ENCODE measurements at regions not wholly inside any gene's neighbourhood (a gene's known extent, or its start where the extent isn't known, plus 50 kb on each side); places are given as distances from the start of the nearest gene placed in this dataset.

DNA sequence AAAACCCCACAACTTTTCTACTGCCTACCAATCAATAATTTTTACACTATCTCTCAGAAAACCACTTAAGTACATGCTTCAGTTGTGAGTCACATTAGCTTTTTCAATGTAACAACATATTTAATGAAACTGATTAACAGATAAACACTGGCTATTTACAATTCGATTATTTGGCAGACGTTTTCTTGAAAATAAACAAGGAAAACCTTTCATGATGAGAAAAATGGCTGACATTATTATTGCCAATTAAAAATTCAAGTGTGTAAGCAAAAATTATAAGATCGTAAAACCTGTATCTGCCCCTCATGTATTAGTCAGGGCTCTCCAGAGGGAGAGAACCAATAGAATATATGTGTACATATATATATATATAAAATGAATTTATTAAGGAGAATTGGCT, 1555.5 kb upstream of the IGFBP7 start:
- Histone ChIP-seq H3K9me3 (ENCODE audit: low read length) (no peaks in the 10 kb centered on the region), H2AFZ (ENCODE audit: low read depth, low read length) (no peak overlapping the region), H3K36me3 (ENCODE audit: insufficient read depth, low read length) (no peaks in the 10 kb centered on the region)

GRCh38 chr4:58658701-58659100, 1548.5 kb upstream of the IGFBP7 start:
- no peaks in the 10 kb centered on the region for H3K36me3 ChIP-seq (ENCODE audit: insufficient read depth, low read length)
- no peak overlapping the region for H2AFZ ChIP-seq (ENCODE audit: low read depth, low read length)
- H3K4me1 ChIP-seq (ENCODE audit: insufficient read depth, low read length), result no peaks in the 10 kb centered on the region
- no peak overlapping the region for H3K4me3 ChIP-seq (ENCODE audit: low read length)
- no peaks in the 10 kb centered on the region for H3K27me3 ChIP-seq (ENCODE audit: insufficient read depth, low read length)
- H3K9me3 ChIP-seq (ENCODE audit: low read length), result no peaks in the 10 kb centered on the region

More for the DNA sequence above, 1555.5 kb upstream of the IGFBP7 start:
- no peak overlapping the region for H3K4me3 ChIP-seq (ENCODE audit: low read length)
- H3K4me1 ChIP-seq (ENCODE audit: insufficient read depth, low read length), result no peaks in the 10 kb centered on the region
- no peaks in the 10 kb centered on the region for H3K27me3 ChIP-seq (ENCODE audit: insufficient read depth, low read length)

- Histone ChIP-seq H3K4me3 (ENCODE audit: low read length) (no peak overlapping the region), H2AFZ (ENCODE audit: low read depth, low read length) (no peak overlapping the region), H3K9me3 (ENCODE audit: low read length) (no peaks in the 10 kb centered on the region), H3K36me3 (ENCODE audit: insufficient read depth, low read length) (no peaks in the 10 kb centered on the region), H3K4me1 (ENCODE audit: insufficient read depth, low read length) (no peaks in the 10 kb centered on the region), H3K27me3 (ENCODE audit: insufficient read depth, low read length) (no peaks in the 10 kb centered on the region)
Measured at GRCh38 chr4:58653251-58653650, 1543.1 kb upstream of the IGFBP7 start.

DNA sequence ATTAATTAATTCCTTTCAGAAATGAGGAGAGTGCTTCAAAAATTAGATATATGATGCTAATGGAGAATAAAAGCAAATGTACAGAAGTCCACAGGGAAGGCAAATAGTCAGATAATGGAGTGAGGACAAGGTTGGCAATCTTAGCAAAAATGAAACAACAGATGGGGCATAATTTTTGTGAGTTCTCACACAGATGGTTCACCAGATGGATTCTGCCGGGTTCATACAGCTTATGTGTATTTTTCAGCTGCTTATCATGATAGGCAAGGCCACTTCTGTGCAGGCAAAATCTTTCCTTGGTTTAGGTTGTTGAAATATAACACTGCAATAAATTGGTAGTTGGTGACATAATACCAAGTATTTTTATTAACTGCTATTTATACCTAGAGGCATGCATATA, 1539.0 kb upstream of the IGFBP7 start:
- Histone ChIP-seq H2AFZ (ENCODE audit: low read depth, low read length) (no peak overlapping the region), H3K9me3 (ENCODE audit: low read length) (no peaks in the 10 kb centered on the region), H3K4me3 (ENCODE audit: low read length) (no peak overlapping the region), H3K27me3 (ENCODE audit: insufficient read depth, low read length) (no peaks in the 10 kb centered on the region), H3K36me3 (ENCODE audit: insufficient read depth, low read length) (no peaks in the 10 kb centered on the region), H3K4me1 (ENCODE audit: insufficient read depth, low read length) (no peaks in the 10 kb centered on the region)

GRCh38 chr4:58646126-58646525, 1535.9 kb upstream of the IGFBP7 start:
- Histone ChIP-seq H3K4me3 (ENCODE audit: low read length) (no peak overlapping the region), H2AFZ (ENCODE audit: low read depth, low read length) (no peak overlapping the region), H3K27me3 (ENCODE audit: insufficient read depth, low read length) (no peaks in the 10 kb centered on the region), H3K4me1 (ENCODE audit: insufficient read depth, low read length) (no peaks in the 10 kb centered on the region), H3K9me3 (ENCODE audit: low read length) (no peaks in the 10 kb centered on the region), H3K36me3 (ENCODE audit: insufficient read depth, low read length) (no peaks in the 10 kb centered on the region)

DNA sequence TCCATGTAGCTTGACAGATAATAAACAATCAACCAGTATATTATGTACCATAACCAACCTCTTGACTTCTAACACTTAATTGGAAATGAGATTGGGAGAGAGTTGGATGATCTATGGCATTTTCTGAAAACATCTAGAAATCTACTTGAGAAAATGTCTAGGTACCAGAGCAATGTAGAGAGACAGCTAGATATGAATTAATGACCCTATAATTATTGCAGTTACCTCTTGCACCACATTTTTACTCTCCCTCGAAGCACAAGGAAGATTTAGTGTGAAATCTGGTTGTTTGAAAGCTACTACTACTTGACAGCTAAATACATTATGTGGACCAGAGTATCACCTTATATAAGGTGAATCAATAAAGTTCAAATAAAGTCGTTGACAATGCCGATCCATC, 1534.4 kb upstream of the IGFBP7 start:
- H3K4me3 ChIP-seq (ENCODE audit: low read length), result no peak overlapping the region
- H3K27me3 ChIP-seq (ENCODE audit: insufficient read depth, low read length), result no peaks in the 10 kb centered on the region

GRCh38 chr4:58636381-58636780, 1526.2 kb upstream of the IGFBP7 start:
- Histone ChIP-seq H3K4me1 (ENCODE audit: insufficient read depth, low read length) (no peaks in the 10 kb centered on the region), H3K9me3 (ENCODE audit: low read length) (no peaks in the 10 kb centered on the region), H2AFZ (ENCODE audit: low read depth, low read length) (no peak overlapping the region), H3K27me3 (ENCODE audit: insufficient read depth, low read length) (no peaks in the 10 kb centered on the region), H3K36me3 (ENCODE audit: insufficient read depth, low read length) (no peaks in the 10 kb centered on the region), H3K4me3 (ENCODE audit: low read length) (no peak overlapping the region)

More for the DNA sequence above, 1534.4 kb upstream of the IGFBP7 start:
- Histone ChIP-seq H3K36me3 (ENCODE audit: insufficient read depth, low read length) (no peaks in the 10 kb centered on the region), H2AFZ (ENCODE audit: low read depth, low read length) (no peak overlapping the region), H3K9me3 (ENCODE audit: low read length) (no peaks in the 10 kb centered on the region), H3K4me1 (ENCODE audit: insufficient read depth, low read length) (no peaks in the 10 kb centered on the region)

GRCh38 chr4:58617226-58617625, 1507.0 kb upstream of the IGFBP7 start:
- H3K9me3 ChIP-seq (ENCODE audit: low read length), result no peaks in the 10 kb centered on the region
- no peaks in the 10 kb centered on the region for H3K4me1 ChIP-seq (ENCODE audit: insufficient read depth, low read length)
- no peak overlapping the region for H3K4me3 ChIP-seq (ENCODE audit: low read length)
- no peak overlapping the region for H2AFZ ChIP-seq (ENCODE audit: low read depth, low read length)
- H3K27me3 ChIP-seq (ENCODE audit: insufficient read depth, low read length), result no peaks in the 10 kb centered on the region
- H3K36me3 ChIP-seq (ENCODE audit: insufficient read depth, low read length), result no peaks in the 10 kb centered on the region

DNA sequence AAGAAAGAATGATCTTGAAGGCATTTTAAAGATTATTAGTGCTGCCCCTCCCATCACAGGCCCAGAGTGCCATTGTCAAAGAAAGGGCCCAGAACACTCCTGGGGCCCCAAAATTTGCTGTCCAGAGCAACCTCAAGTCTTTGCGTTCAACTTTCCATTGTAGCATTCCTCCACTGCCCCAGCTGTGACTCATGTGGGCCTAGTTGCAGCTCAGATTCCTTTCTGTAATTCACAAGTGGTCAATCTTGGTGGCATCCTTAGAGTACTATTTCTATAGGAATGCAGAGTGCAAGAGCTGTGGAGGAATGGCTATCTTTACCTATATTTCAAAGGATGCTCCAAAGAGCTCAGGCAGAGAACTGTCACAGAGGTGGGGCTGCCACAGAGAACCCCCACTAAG, 1500.8 kb upstream of the IGFBP7 start:
- Histone ChIP-seq H3K36me3 (ENCODE audit: insufficient read depth, low read length) (no peaks in the 10 kb centered on the region), H2AFZ (ENCODE audit: low read depth, low read length) (no peak overlapping the region), H3K4me1 (ENCODE audit: insufficient read depth, low read length) (no peaks in the 10 kb centered on the region), H3K9me3 (ENCODE audit: low read length) (no peaks in the 10 kb centered on the region), H3K27me3 (ENCODE audit: insufficient read depth, low read length) (no peaks in the 10 kb centered on the region), H3K4me3 (ENCODE audit: low read length) (no peak overlapping the region)

- no peaks in the 10 kb centered on the region for H3K36me3 ChIP-seq (ENCODE audit: insufficient read depth, low read length)
- no peaks in the 10 kb centered on the region for H3K27me3 ChIP-seq (ENCODE audit: insufficient read depth, low read length)
- H3K9me3 ChIP-seq (ENCODE audit: low read length), result no peaks in the 10 kb centered on the region
- H3K4me3 ChIP-seq (ENCODE audit: low read length), result no peak overlapping the region
- no peak overlapping the region for H2AFZ ChIP-seq (ENCODE audit: low read depth, low read length)
- H3K4me1 ChIP-seq (ENCODE audit: insufficient read depth, low read length), result no peaks in the 10 kb centered on the region
Measured at GRCh38 chr4:58606303-58606702, 1496.1 kb upstream of the IGFBP7 start.

DNA sequence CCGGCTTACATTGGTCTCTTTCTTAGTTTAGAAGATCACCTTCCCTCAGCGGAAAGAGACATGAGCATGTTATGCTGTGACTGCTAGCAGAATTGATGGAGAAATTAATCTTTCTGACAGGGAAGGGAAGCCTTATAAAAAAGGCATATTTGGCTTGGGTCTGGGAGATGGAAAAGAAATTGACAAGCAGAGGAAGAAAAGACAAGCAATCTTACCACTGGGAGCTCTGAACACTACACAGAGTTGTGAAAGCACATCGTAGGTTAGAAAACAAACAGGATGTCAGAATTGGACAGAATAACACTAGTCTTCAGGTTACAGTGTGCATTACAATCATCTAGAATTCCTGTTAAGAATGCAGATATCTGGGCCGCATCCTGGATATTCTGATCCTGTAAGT, 1493.8 kb upstream of the IGFBP7 start:
- H3K36me3 ChIP-seq (ENCODE audit: insufficient read depth, low read length), result no peaks in the 10 kb centered on the region
- H3K9me3 ChIP-seq (ENCODE audit: low read length), result no peaks in the 10 kb centered on the region
- H3K27me3 ChIP-seq (ENCODE audit: insufficient read depth, low read length), result no peaks in the 10 kb centered on the region
- H3K4me3 ChIP-seq (ENCODE audit: low read length), result no peak overlapping the region
- H3K4me1 ChIP-seq (ENCODE audit: insufficient read depth, low read length), result no peaks in the 10 kb centered on the region
- no peak overlapping the region for H2AFZ ChIP-seq (ENCODE audit: low read depth, low read length)

GRCh38 chr4:58602731-58603359, 1492.7 kb upstream of the IGFBP7 start:
- no peaks in the 10 kb centered on the region for H3K9me3 ChIP-seq (ENCODE audit: low read length)
- H2AFZ ChIP-seq (ENCODE audit: low read depth, low read length), result no peak overlapping the region
- H3K27me3 ChIP-seq (ENCODE audit: insufficient read depth, low read length), result no peaks in the 10 kb centered on the region
- no peaks in the 10 kb centered on the region for H3K4me1 ChIP-seq (ENCODE audit: insufficient read depth, low read length)
- H3K36me3 ChIP-seq (ENCODE audit: insufficient read depth, low read length), result no peaks in the 10 kb centered on the region
- no peak overlapping the region for H3K4me3 ChIP-seq (ENCODE audit: low read length)

DNA sequence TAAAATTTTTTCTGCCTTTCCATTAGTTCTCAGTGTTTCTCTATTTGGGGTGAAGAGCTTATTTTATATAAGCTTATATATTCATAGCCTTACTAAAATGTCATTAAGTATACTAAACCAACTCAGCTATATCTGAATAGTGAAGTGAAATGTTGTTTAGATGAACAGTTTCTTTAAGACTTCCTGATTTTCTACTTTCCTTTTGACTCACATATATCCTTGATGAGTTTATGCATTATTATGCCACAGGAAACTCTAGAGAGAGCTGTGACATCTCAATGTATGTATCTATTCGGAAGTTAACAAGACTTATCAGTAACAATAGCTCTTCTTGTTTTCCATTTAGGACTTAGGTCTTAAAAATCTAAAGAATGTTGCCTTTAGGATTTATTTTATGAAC, 1491.8 kb upstream of the IGFBP7 start:
- Histone ChIP-seq H3K27me3 (ENCODE audit: insufficient read depth, low read length) (no peaks in the 10 kb centered on the region), H3K4me3 (ENCODE audit: low read length) (no peak overlapping the region), H3K9me3 (ENCODE audit: low read length) (no peaks in the 10 kb centered on the region), H3K36me3 (ENCODE audit: insufficient read depth, low read length) (no peaks in the 10 kb centered on the region), H2AFZ (ENCODE audit: low read depth, low read length) (no peak overlapping the region), H3K4me1 (ENCODE audit: insufficient read depth, low read length) (no peaks in the 10 kb centered on the region)

GRCh38 chr4:58600290-58600689, 1490.1 kb upstream of the IGFBP7 start:
- Histone ChIP-seq H2AFZ (ENCODE audit: low read depth, low read length) (no peak overlapping the region), H3K27me3 (ENCODE audit: insufficient read depth, low read length) (no peaks in the 10 kb centered on the region), H3K36me3 (ENCODE audit: insufficient read depth, low read length) (no peaks in the 10 kb centered on the region), H3K4me3 (ENCODE audit: low read length) (no peak overlapping the region), H3K4me1 (ENCODE audit: insufficient read depth, low read length) (no peaks in the 10 kb centered on the region), H3K9me3 (ENCODE audit: low read length) (no peaks in the 10 kb centered on the region)
